Liver (tissue), 8 donors: ENCODE measurements at regions not wholly inside any gene's neighbourhood (a gene's known extent, or its start where the extent isn't known, plus 50 kb on each side); places are given as distances from the start of the nearest gene placed in this dataset.

ENCODE experiments used
- DNase-seq: peaks from one replicate; pipeline ENCODE4 v3.0.0-alpha.2; 2017; ENCODE audit warnings: low spot score
- H3K27ac ChIP-seq, 2 donors: one replicate each; pipeline ENCODE4 v1.7.0; 2013; ENCODE audit warnings: inconsistent platforms in 2 of 2, low read length in 2 of 2, control low read depth in 1 of 2, low read depth in 1 of 2, mild to moderate bottlenecking in 1 of 2
- H3K27me3 ChIP-seq, 4 donors: one replicate each; pipeline versions ENCODE4 v1.6.1 to v1.7.0; 2013; ENCODE audit warnings: low read length in 3 of 4, inconsistent platforms in 1 of 4, mild to moderate bottlenecking in 1 of 4, moderate library complexity in 1 of 4; ENCODE audit not compliant: control insufficient read depth in 4 of 4, insufficient read depth in 4 of 4
- H3K36me3 ChIP-seq, 4 donors: one replicate each; pipeline versions ENCODE4 v1.6.1 to v1.7.0; 2013; ENCODE audit warnings: low read length in 3 of 4, mild to moderate bottlenecking in 3 of 4, low read depth in 1 of 4, moderate library complexity in 1 of 4; ENCODE audit not compliant: control insufficient read depth in 4 of 4, insufficient read depth in 3 of 4
- H3K4me1 ChIP-seq, 4 donors: one replicate each; pipeline versions ENCODE4 v1.6.1 to v1.7.0; 2013; ENCODE audit warnings: low read length in 3 of 4, mild to moderate bottlenecking in 3 of 4, moderate library complexity in 1 of 4; ENCODE audit not compliant: control insufficient read depth in 4 of 4, insufficient read depth in 4 of 4
- H3K4me3 ChIP-seq, 3 donors: one replicate each; pipeline versions ENCODE4 v1.6.1 to v1.7.0; 2013; ENCODE audit warnings: low read length in 3 of 3, control low read depth in 1 of 3, low read depth in 1 of 3, mild to moderate bottlenecking in 1 of 3
- H3K9ac ChIP-seq, 2 donors: one replicate each; pipeline ENCODE4 v1.7.0; 2013; ENCODE audit warnings: low read length in 2 of 2, mild to moderate bottlenecking in 2 of 2, moderate library complexity in 2 of 2, control low read depth in 1 of 2, low read depth in 1 of 2
- H3K9me3 ChIP-seq, 4 donors: one replicate each; pipeline versions ENCODE4 v1.6.1 to v1.7.0; 2013; ENCODE audit warnings: low read length in 3 of 4; ENCODE audit not compliant: control insufficient read depth in 4 of 4
- ATF3 ChIP-seq: IDR thresholded peaks from 2 replicates; pipeline ENCODE4 v1.6.1; 2016; ENCODE audit warnings: antibody characterized with exemption
- CTCF ChIP-seq: fragments of 150-350 bp; IDR thresholded peaks from 2 replicates; pipeline ENCODE4 v1.5.1; 2017; ENCODE audit warnings: improper control_type of control experiment, low read depth, low read length; ENCODE audit not compliant: missing input control
- EGR1 ChIP-seq, 2 donors: IDR thresholded peaks; 2 replicates each; pipeline ENCODE4 v1.6.1; 2016 to 2018; ENCODE audit warnings: antibody characterized with exemption in 2 of 2, low read depth in 2 of 2
- FOXA1 ChIP-seq: IDR thresholded peaks from 2 replicates; pipeline ENCODE4 v1.6.1; 2016; ENCODE audit warnings: antibody characterized with exemption
- FOXA2 ChIP-seq: IDR thresholded peaks from 2 replicates; pipeline ENCODE4 v1.6.1; 2016; ENCODE audit warnings: antibody characterized with exemption
- GABPA ChIP-seq, 2 donors: IDR thresholded peaks in 1 of 2; conservative IDR thresholded peaks in 1 of 2; 2 replicates each; pipeline ENCODE4 v1.6.1; 2016; ENCODE audit warnings: antibody characterized with exemption in 2 of 2, mild to moderate bottlenecking in 1 of 2, moderate library complexity in 1 of 2
- HNF4A ChIP-seq, 2 donors: conservative IDR thresholded peaks; 2 replicates each; pipeline ENCODE4 v1.6.1; 2016; ENCODE audit warnings: antibody characterized with exemption in 2 of 2, mild to moderate bottlenecking in 2 of 2
- HNF4G ChIP-seq: IDR thresholded peaks from 2 replicates; pipeline ENCODE4 v1.6.1; 2016; ENCODE audit warnings: antibody characterized with exemption
- JUND ChIP-seq, 2 donors: IDR thresholded peaks; 2 replicates each; pipeline ENCODE4 v1.6.1; 2016; ENCODE audit warnings: antibody characterized with exemption in 2 of 2
- MAX ChIP-seq: IDR thresholded peaks from 2 replicates; pipeline ENCODE4 v1.6.1; 2016; ENCODE audit warnings: antibody characterized with exemption
- NR2F2 ChIP-seq: IDR thresholded peaks from 2 replicates; pipeline ENCODE4 v1.6.1; 2016; ENCODE audit warnings: antibody characterized with exemption
- RAD21 ChIP-seq, 2 donors: IDR thresholded peaks; 2 replicates each; pipeline ENCODE4 v1.6.1; 2016; ENCODE audit warnings: antibody characterized with exemption in 2 of 2, mild to moderate bottlenecking in 2 of 2
- REST ChIP-seq: IDR thresholded peaks from 2 replicates; pipeline ENCODE4 v1.6.1; 2016; ENCODE audit warnings: antibody characterized with exemption, mild to moderate bottlenecking
- RXRA ChIP-seq, 2 donors: IDR thresholded peaks; 2 replicates each; pipeline ENCODE4 v1.6.1; 2017 to 2018; ENCODE audit warnings: antibody characterized with exemption in 2 of 2, mild to moderate bottlenecking in 1 of 2
- SP1 ChIP-seq: IDR thresholded peaks from 2 replicates; pipeline ENCODE4 v1.6.1; 2018; ENCODE audit warnings: antibody characterized with exemption, mild to moderate bottlenecking
- TAF1 ChIP-seq: conservative IDR thresholded peaks from 2 replicates; pipeline ENCODE4 v1.6.1; 2016; ENCODE audit warnings: antibody characterized with exemption, mild to moderate bottlenecking
- YY1 ChIP-seq: IDR thresholded peaks from 2 replicates; pipeline ENCODE4 v1.6.1; 2016; ENCODE audit warnings: antibody characterized with exemption, mild to moderate bottlenecking
- ZBTB33 ChIP-seq: IDR thresholded peaks from 2 replicates; pipeline ENCODE4 v1.6.1; 2016; ENCODE audit warnings: antibody characterized with exemption
- WGBS: extraction: QIAGEN DNeasy Blood & Tissue Kit; methylation state at CpG from one replicate; pipeline ENCODE4 v1.1.7; 2013; 5-methylcytosine and 5-hydroxymethylcytosine counted together
- donor health status: healthy.
- donor health status: healthy.
- donor health status: healthy.
- donor health status: healthy.
- donor health status: healthy.

GRCh38 chr2:81870119-81870518 lies 1565.6 kb upstream of the LRRTM1 start:
- no peak for TF ChIP-seq HNF4A (conservative IDR thresholded peaks at IDR 0.05)
- no peak for TF ChIP-seq CTCF
- no peak for TF ChIP-seq FOXA1
- no peak for TF ChIP-seq SP1
- no peak for TF ChIP-seq RXRA (IDR thresholded peaks at IDR 0.05)
- TF ChIP-seq ATF3: no peak
- no peak overlapping the region for H3K4me3 ChIP-seq
- no peaks in the 10 kb centered on the region for H3K4me1 ChIP-seq
- H3K36me3 ChIP-seq: no peaks in the 10 kb centered on the region
- no peak overlapping the region for H3K9ac ChIP-seq
- no peak for DNase-seq
- 90% methylated on average over 1 of the region's 1 CpG for WGBS
- H3K9me3 ChIP-seq: no peaks in the 10 kb centered on the region
- H3K27me3 ChIP-seq: no peaks in the 10 kb centered on the region
- no peak overlapping the region for H3K27ac ChIP-seq

GRCh38 chr2:81858998-81859397 lies 1554.4 kb upstream of the LRRTM1 start:
- 46% methylated on average over 3 of the region's 3 CpGs for WGBS
- DNase-seq: no peak
- no peaks in the 10 kb centered on the region for H3K36me3 ChIP-seq
- no peaks in the 10 kb centered on the region for H3K9me3 ChIP-seq
- H3K9ac ChIP-seq: no peak overlapping the region
- H3K4me1 ChIP-seq: no peaks in the 10 kb centered on the region
- no peak overlapping the region for H3K4me3 ChIP-seq
- no peaks in the 10 kb centered on the region for H3K27me3 ChIP-seq
- TF ChIP-seq CTCF: no peak
- no peak for TF ChIP-seq SP1
- TF ChIP-seq YY1: no peak
- TF ChIP-seq HNF4A (conservative IDR thresholded peaks at IDR 0.05): no peak
- TF ChIP-seq GABPA (IDR thresholded peaks at IDR 0.05 in 1 of 2, conservative IDR thresholded peaks at IDR 0.05 in 1 of 2): no peak
- TF ChIP-seq FOXA2: no peak
- no peak for TF ChIP-seq JUND (IDR thresholded peaks at IDR 0.05)
- no peak for TF ChIP-seq MAX
- no peak for TF ChIP-seq FOXA1
- TF ChIP-seq HNF4G: no peak
- no peak for TF ChIP-seq ZBTB33
- TF ChIP-seq ATF3: no peak
- TF ChIP-seq REST: no peak
- no peak for TF ChIP-seq RAD21 (IDR thresholded peaks at IDR 0.05)
- TF ChIP-seq NR2F2: no peak
- no peak for TF ChIP-seq EGR1 (IDR thresholded peaks at IDR 0.05; ENCODE audit: low read depth in 2 of 2)
- TF ChIP-seq RXRA (IDR thresholded peaks at IDR 0.05): no peak
- TF ChIP-seq TAF1: no peak
- H3K27ac ChIP-seq: no peak overlapping the region
